GM19395 (cell line): ENCODE measurements at regions not wholly inside any gene's neighbourhood (a gene's known extent, or its start where the extent isn't known, plus 50 kb on each side); places are given as distances from the start of the nearest gene placed in this dataset.
"Not testable (repeated sequence)": the region's sequence is repeated elsewhere in the genome, so short reads cannot be mapped to it uniquely, and the experiment has no call there.

Source experiments
- ATAC-seq: cut with Tn5 transposase; IDR thresholded peaks from one replicate; pipeline ENCODE4 v1.9.1; 2021; ENCODE audit warnings: mild to moderate bottlenecking, moderate library complexity; ENCODE audit not compliant: unreplicated experiment

DNA sequence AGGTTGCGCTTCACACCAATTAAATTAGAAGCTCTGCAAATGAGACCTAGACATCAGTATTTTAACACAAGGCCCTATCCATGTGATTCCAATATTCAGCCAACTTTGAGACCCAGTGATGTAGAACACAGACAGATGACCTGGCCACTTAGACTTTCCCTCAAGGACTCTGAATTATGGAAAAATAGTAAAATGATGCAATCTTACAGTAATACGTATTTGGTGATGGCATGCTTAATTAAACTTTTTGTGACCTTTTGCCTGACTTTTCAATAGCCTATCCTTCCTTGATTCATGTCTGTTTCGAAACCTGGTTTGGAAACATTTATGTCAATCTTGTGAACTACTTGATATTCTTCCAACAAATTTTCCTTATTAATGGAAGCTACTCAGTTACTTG, 521.2 kb downstream of the KCNA4 start:
- ATAC-seq: no peak

- no peak for ATAC-seq
These were observed 525.9 kb downstream of the KCNA4 start for GRCh38 chr11:29490938-29491337.

DNA sequence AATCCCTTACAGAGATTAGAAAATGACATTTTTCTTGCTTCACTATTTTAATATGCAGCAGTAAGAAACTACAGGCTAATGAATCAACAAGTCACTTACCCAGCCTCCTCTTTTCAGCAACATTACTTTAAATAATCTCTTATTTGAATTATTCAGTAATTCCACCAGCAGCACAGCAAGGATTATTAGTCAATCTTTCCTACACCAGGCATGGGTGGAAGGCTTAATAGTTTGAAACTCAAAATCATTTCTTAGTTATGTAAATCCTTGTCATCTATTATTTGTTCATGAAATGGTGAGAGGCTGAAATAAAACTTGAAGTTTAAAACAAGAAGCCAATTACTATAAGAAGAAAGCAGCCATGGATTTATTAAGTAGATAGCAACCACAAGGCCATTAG, 530.5 kb downstream of the KCNA4 start:
- ATAC-seq: no peak

DNA sequence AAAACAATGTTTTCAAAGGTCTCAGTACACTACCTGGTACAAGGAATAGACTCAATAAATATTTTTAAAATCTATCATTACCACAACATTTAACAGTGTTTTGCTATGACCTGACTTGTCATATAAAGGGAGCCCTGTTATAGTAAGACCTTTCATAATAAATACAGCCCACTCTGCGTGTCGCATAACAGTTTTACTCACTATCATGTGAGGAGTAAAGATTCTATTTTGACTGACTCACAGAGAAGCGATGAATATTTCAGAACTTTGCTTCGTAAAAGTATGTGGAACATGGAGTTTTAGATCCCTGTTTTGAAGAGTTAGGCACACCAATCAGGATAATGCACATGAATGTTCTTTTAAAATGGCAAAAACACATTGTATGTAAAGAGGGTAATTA, 531.2 kb downstream of the KCNA4 start:
- no peak for ATAC-seq

DNA sequence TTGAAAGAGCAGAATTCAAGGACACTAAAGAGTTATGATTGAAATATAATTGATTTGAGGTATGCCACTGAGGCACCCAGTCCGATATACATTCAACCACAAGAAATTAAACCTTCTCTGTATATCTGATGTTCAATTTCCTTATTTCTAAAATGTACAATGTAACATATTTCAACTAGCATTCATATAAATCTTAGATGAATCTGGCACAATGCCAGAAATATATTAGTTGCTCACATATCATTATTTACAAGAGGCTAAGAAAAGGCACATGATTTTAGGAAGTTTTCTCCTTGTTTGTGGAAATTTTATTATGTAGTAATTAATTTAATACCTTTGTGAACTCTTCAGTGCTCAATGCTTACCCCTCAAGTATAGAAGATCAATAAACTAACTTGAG, 532.3 kb downstream of the KCNA4 start:
- no peak for ATAC-seq

DNA sequence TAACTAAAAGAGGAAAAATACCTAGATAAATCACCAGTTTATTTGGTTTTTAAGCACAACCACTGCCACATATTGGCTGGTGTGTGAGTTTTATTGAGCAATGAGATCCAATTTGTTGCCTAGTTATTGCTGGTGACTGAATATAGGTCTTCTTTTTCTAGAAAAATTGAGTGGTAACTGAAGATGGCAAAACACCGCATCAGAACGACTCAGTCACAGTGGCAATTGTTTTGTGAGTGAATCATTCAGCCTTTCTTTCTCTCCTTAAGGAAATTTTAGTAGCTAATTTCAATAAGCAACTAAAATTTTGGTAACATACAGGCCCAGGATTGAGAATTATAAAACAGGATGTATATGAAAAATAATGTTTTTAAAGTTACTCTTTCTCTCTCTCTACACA, 533.0 kb downstream of the KCNA4 start:
- ATAC-seq: no peak

DNA sequence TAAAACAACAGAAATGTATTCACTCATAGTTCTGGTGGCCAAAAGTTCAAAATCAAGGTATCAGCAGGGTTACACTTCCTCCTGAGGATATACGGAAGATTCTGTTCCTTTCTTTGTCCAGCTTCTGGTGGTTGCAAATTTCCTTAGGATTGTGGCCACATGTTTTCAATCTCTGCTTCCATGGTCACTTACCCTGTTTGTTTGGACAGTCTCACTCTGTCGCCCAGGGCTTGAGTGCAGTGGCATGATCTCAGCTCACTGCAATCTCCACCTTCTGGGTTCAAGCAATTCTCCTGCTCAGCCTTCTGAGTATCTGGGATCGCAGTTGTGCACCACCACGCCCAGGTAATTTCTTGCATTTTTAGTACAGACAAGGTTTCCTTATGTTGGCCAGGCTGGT, 534.3 kb downstream of the KCNA4 start:
- no peak for ATAC-seq

GRCh38 chr11:29481738-29482137, 535.1 kb downstream of the KCNA4 start:
- no peak for ATAC-seq

GRCh38 chr11:29480981-29481380, 535.8 kb downstream of the KCNA4 start:
- no peak for ATAC-seq

- ATAC-seq: no peak
These were observed 558.6 kb downstream of the KCNA4 start for GRCh38 chr11:29458252-29458651.

DNA sequence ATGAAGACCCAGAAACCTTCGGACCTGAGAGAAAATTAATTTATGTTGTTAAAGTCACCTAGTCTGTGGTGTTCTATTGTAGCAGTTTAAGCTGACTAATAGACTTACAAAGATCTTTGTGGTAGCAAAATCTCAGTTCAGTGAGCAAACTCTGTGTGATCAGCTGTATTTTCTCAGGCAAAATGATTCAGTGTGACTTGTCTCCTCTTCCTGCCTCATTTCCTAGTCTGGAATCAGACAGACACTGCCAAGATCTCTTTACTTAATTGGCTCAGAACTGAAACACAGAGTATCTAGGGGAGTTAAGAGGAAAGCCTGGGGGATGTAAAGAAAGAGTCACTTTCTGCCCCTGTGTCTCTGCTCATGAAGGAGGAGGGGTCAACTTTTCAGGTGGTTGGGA, 564.7 kb downstream of the KCNA4 start:
- ATAC-seq: no peak

- ATAC-seq: no peak
These were observed 567.4 kb downstream of the KCNA4 start for GRCh38 chr11:29449281-29450074.

- ATAC-seq: no peak
These were observed 568.5 kb downstream of the KCNA4 start for GRCh38 chr11:29448246-29448877.

- no peak for ATAC-seq
These were observed 569.0 kb downstream of the KCNA4 start for GRCh38 chr11:29447821-29448220.

DNA sequence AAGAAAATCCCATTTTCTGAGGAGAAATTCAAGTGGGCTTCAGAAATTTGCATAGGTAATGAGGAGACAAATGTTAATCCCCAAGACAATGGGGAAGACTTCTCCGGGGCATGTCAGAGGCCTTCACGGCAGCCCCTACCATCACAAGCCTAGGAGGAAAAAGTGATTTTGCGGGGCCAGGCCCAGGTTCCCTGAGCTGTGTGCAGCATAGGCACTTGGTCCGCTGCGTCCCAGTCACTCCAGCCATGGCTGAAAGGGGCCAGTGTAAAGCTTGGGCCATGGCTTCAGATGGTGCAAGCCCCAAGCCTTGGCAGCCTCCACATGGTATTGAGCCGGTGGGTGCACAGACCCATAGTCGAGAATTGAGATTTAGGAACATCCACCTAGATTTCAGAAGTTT, 570.7 kb downstream of the KCNA4 start:
- no peak for ATAC-seq

- ATAC-seq: not testable (repeated sequence)
These were observed 571.6 kb downstream of the KCNA4 start for GRCh38 chr11:29445191-29445590.

GRCh38 chr11:29438815-29439214, 578.0 kb downstream of the KCNA4 start:
- ATAC-seq: no peak

DNA sequence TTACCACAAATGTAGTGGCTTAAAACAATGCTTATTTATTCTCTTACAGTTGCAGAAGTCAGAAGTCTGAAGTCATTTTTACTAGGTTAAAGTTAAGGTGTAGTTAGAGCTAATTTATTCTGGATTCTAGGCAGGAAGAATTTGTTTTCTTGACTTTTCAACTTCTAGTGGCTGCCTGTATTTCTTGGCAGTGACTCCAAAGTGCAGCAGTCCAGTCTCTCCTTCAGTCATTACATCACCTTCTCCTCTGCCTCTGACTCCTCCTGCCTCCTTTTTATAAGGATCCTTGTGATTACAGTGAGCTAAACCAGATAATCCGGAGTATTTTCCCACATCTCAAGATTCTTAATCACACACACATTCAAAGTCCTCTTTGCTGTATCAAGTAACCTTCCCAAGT, 581.4 kb downstream of the KCNA4 start:
- no peak for ATAC-seq

- no peak for ATAC-seq
These were observed 584.0 kb downstream of the KCNA4 start for GRCh38 chr11:29432719-29433325.

- no peak for ATAC-seq
These were observed 611.5 kb downstream of the KCNA4 start for GRCh38 chr11:29405305-29405704.

GRCh38 chr11:29395555-29396072, 621.2 kb downstream of the KCNA4 start:
- ATAC-seq: no peak

- ATAC-seq: no peak
These were observed 627.0 kb downstream of the KCNA4 start for GRCh38 chr11:29389793-29390192.
